DOHH2 (cell line): ENCODE measurements at regions not wholly inside any gene's neighbourhood (a gene's known extent, or its start where the extent isn't known, plus 50 kb on each side); places are given as distances from the start of the nearest gene placed in this dataset.
"Not testable (repeated sequence)": the region's sequence is repeated elsewhere in the genome, so short reads cannot be mapped to it uniquely, and the experiment has no call there.

Experiments used
- CTCF ChIP-seq: fragments of 200-600 bp; sonication (generic); IDR thresholded peaks from one replicate; pipeline ENCODE4 v1.5.1; 2014; ENCODE audit warnings: antibody characterized with exemption, mild to moderate bottlenecking, low read depth, low read length; ENCODE audit not compliant: poor library complexity, severe bottlenecking
- EZH2phosphoT487 ChIP-seq: fragments of 200-600 bp; sonication (generic); IDR thresholded peaks from 2 replicates; pipeline ENCODE4 v1.6.1; 2017; ENCODE audit warnings: borderline replicate concordance, mild to moderate bottlenecking, antibody characterized with exemption, low read length, moderate library complexity, mixed read lengths

GRCh38 chr2:109733746-109734145, 60.4 kb upstream of the RGPD5 start:
- not testable (repeated sequence) for TF ChIP-seq CTCF, EZH2phosphoT487
